ENCODE measurements at regions not wholly inside any gene's neighbourhood (a gene's known extent, or its start where the extent isn't known, plus 50 kb on each side); places are given as distances from the start of the nearest gene placed in this dataset.

- no peak overlapping the region for H3K4me3 ChIP-seq (ENCODE audit: low read length)
- TF ChIP-seq ZNF274 (IDR thresholded peaks at IDR 0.05; ENCODE audit: low read depth, low read length), result no peak
Measured at GRCh38 chr21:35854281-35854680, 206.0 kb downstream of the SETD4 start.

GRCh38 chr21:35853321-35854239 lies 206.7 kb downstream of the SETD4 start:
- no peak for TF ChIP-seq ZNF274 (IDR thresholded peaks at IDR 0.05; ENCODE audit: low read depth, low read length)
- H3K4me3 ChIP-seq (ENCODE audit: low read length), result no peak overlapping the region

- no peak for TF ChIP-seq ZNF274 (IDR thresholded peaks at IDR 0.05; ENCODE audit: low read depth, low read length)
Measured at GRCh38 chr21:35852820-35853219, 207.5 kb downstream of the SETD4 start.

GRCh38 chr21:35850542-35851103 lies 209.7 kb downstream of the SETD4 start:
- no peak for TF ChIP-seq ZNF274 (IDR thresholded peaks at IDR 0.05; ENCODE audit: low read depth, low read length)
- no peak overlapping the region for H3K4me3 ChIP-seq (ENCODE audit: low read length)

More at GRCh38 chr21:35852820-35853219, 207.5 kb downstream of the SETD4 start:
- H3K4me3 ChIP-seq (ENCODE audit: low read length), result no peak overlapping the region

GRCh38 chr21:35850029-35850428 lies 210.3 kb downstream of the SETD4 start:
- no peak for TF ChIP-seq ZNF274 (IDR thresholded peaks at IDR 0.05; ENCODE audit: low read depth, low read length)
- H3K4me3 ChIP-seq (ENCODE audit: low read length), result no peak overlapping the region

- H3K4me3 ChIP-seq (ENCODE audit: low read length), result no peak overlapping the region
- no peak for TF ChIP-seq ZNF274 (IDR thresholded peaks at IDR 0.05; ENCODE audit: low read depth, low read length)
Measured at GRCh38 chr21:35849144-35849543, 211.2 kb downstream of the SETD4 start.

- no peak overlapping the region for H3K4me3 ChIP-seq (ENCODE audit: low read length)
- no peak for TF ChIP-seq ZNF274 (IDR thresholded peaks at IDR 0.05; ENCODE audit: low read depth, low read length)
Measured at GRCh38 chr21:35843911-35844667, 216.2 kb downstream of the SETD4 start.

GRCh38 chr21:35840949-35841348 lies 219.4 kb downstream of the SETD4 start:
- TF ChIP-seq ZNF274 (IDR thresholded peaks at IDR 0.05; ENCODE audit: low read depth, low read length), result no peak
- H3K4me3 ChIP-seq (ENCODE audit: low read length), result no peak overlapping the region

GRCh38 chr21:35840197-35840799 lies 220.0 kb downstream of the SETD4 start:
- no peak for TF ChIP-seq ZNF274 (IDR thresholded peaks at IDR 0.05; ENCODE audit: low read depth, low read length)
- H3K4me3 ChIP-seq (ENCODE audit: low read length), result no peak overlapping the region

- TF ChIP-seq ZNF274 (IDR thresholded peaks at IDR 0.05; ENCODE audit: low read depth, low read length), result no peak
Measured at GRCh38 chr21:35838987-35839763, 221.2 kb downstream of the SETD4 start.

GRCh38 chr21:35838350-35838749 lies 222.0 kb downstream of the SETD4 start:
- TF ChIP-seq ZNF274 (IDR thresholded peaks at IDR 0.05; ENCODE audit: low read depth, low read length), result no peak
- H3K4me3 ChIP-seq (ENCODE audit: low read length), result no peak overlapping the region

More at GRCh38 chr21:35838987-35839763, 221.2 kb downstream of the SETD4 start:
- no peak overlapping the region for H3K4me3 ChIP-seq (ENCODE audit: low read length)

GRCh38 chr21:35833991-35834390 lies 226.3 kb downstream of the SETD4 start:
- H3K4me3 ChIP-seq (ENCODE audit: low read length), result no peak overlapping the region
- no peak for TF ChIP-seq ZNF274 (IDR thresholded peaks at IDR 0.05; ENCODE audit: low read depth, low read length)

GRCh38 chr21:35833388-35833787 lies 226.9 kb downstream of the SETD4 start:
- TF ChIP-seq ZNF274 (IDR thresholded peaks at IDR 0.05; ENCODE audit: low read depth, low read length), result no peak

More at GRCh38 chr21:35833388-35833787, 226.9 kb downstream of the SETD4 start:
- H3K4me3 ChIP-seq (ENCODE audit: low read length), result no peak overlapping the region

All from GM08714 (cell line).